Glutamatergic neuron (in vitro differentiated cells): ENCODE measurements at regions not wholly inside any gene's neighbourhood (a gene's known extent, or its start where the extent isn't known, plus 50 kb on each side); places are given as distances from the start of the nearest gene placed in this dataset.

Experiments used
- DNase-seq: peaks from one replicate; pipeline ENCODE4 v3.0.0; 2022
- H3K27ac Mint-ChIP-seq: one replicate; pipeline ENCODE4 v1.8.0; 2020; ENCODE audit warnings: mild to moderate bottlenecking, mixed read lengths, inconsistent platforms; ENCODE audit not compliant: unreplicated experiment
- H3K27me3 Mint-ChIP-seq: one replicate; pipeline ENCODE4 v1.8.0; 2020; ENCODE audit warnings: mild to moderate bottlenecking, moderate library complexity, mixed read lengths, inconsistent platforms; ENCODE audit not compliant: unreplicated experiment
- H3K36me3 Mint-ChIP-seq: one replicate; pipeline ENCODE4 v1.8.0; 2020; ENCODE audit warnings: mild to moderate bottlenecking, mixed read lengths, inconsistent platforms; ENCODE audit not compliant: unreplicated experiment
- H3K4me1 Mint-ChIP-seq: one replicate; pipeline ENCODE4 v1.8.0; 2020; ENCODE audit warnings: mild to moderate bottlenecking, low read depth, mixed read lengths, inconsistent platforms; ENCODE audit not compliant: unreplicated experiment
- H3K4me3 Mint-ChIP-seq: one replicate; pipeline ENCODE4 v1.8.0; 2020; ENCODE audit warnings: mild to moderate bottlenecking, mixed read lengths, inconsistent platforms; ENCODE audit not compliant: unreplicated experiment
- H3K9me3 Mint-ChIP-seq: one replicate; pipeline ENCODE4 v1.8.0; 2020; ENCODE audit warnings: mild to moderate bottlenecking, moderate library complexity, mixed read lengths, inconsistent platforms; ENCODE audit not compliant: unreplicated experiment
- TF ChIP-seq, protein P1 (sequence below): fragments of 200-600 bp; sonication (generic); IDR thresholded peaks from one replicate; pipeline ENCODE4 v1.5.0; 2021; ENCODE audit not compliant: partially characterized antibody, unreplicated experiment

DNA sequence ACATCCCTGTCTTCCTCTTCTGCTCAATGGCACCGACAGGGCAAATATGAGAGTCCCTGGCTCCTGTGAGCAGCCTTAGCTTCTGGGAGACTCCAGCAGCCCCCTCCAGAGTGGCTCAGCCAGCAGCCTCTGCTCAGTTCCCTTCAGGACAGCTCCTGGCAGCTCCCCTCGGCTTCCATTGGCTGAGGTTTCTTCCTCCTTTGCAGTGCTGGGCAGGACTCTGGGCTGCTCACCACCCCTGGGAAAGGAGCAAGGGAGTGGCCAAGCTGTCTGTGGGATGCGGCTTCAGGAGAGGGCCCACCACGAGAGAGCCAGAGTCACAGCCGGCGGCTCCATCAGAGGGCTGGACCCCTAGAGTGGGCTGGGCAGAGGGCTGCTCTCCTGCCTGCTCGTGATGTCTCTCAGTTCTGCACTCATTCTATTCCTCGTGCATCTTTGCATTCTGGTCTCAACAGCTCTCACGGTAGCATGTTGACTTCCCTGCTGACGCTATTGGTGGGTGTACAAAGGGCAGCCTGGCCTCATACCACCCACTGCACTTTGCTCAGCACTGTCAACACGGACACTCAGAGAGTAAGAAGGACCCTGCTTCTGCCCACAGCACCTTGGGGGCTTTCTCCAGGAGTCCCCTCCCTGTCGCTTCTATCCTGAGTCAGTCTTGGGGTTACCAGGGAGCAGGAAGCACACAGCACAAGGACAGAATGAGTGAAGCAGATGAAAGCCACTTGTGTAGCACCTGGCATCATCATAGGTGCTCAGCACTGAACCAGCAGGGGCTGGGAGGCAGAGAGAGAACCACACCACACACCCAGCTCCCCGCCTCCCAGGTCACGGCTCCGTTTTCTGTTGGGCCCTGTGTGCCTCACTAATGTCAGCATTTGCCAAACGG, 80.9 kb upstream of the ALDH1B1 start:
- peaks cover 12% of the 10 kb centered on the region for H3K9me3 Mint-ChIP-seq
- TF ChIP-seq, protein P1, sequence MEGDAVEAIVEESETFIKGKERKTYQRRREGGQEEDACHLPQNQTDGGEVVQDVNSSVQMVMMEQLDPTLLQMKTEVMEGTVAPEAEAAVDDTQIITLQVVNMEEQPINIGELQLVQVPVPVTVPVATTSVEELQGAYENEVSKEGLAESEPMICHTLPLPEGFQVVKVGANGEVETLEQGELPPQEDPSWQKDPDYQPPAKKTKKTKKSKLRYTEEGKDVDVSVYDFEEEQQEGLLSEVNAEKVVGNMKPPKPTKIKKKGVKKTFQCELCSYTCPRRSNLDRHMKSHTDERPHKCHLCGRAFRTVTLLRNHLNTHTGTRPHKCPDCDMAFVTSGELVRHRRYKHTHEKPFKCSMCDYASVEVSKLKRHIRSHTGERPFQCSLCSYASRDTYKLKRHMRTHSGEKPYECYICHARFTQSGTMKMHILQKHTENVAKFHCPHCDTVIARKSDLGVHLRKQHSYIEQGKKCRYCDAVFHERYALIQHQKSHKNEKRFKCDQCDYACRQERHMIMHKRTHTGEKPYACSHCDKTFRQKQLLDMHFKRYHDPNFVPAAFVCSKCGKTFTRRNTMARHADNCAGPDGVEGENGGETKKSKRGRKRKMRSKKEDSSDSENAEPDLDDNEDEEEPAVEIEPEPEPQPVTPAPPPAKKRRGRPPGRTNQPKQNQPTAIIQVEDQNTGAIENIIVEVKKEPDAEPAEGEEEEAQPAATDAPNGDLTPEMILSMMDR, result no peak
- peaks cover 44% of the 10 kb centered on the region for H3K4me1 Mint-ChIP-seq
- H3K4me3 Mint-ChIP-seq, result no peak overlapping the region
- H3K36me3 Mint-ChIP-seq, result no peaks in the 10 kb centered on the region
- DNase-seq, result no peak
- H3K27ac Mint-ChIP-seq, result peak overlapping the region; percentile 39
- peaks cover 8% of the 10 kb centered on the region for H3K27me3 Mint-ChIP-seq

DNA sequence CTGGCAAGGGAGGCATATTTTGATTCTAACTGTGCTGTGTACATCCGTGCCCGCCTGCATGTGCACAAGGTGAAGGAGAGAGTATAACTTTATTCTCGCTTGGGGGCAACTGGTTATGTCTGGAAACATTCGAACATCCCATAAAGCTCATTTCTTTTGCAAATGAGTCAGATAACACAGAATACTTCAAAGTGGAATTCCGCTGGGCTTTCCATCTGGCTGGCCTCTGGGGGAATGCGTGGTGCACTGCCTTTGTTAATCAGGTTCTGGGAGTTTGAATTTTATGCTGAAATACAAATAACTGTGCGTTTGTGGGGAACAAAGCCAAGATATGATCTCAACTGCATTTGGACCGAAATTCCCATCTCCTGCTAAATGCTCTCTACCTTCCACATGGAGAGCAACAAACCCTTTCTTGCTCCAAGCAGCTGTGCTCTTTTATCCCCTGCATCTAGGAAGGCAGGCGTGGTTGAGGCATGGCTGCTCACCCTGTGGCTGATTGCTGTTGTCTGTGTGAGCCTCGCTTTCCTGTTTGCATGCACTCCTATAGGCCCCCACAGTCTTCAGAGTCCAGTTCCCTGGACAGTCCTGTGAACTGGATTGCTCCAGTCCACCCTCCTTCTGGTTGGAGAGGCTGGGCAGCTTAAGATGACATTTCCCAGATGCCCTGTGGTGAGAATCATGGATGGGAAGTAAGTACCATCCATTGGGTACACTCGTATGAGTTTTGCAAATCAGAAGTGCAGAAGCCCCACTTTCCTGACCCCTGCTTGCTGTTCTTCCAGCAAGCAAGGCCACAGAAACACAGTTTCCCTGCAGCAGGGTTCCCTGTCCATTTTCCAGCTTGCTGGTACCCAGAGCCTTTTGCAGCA, 82.9 kb upstream of the ALDH1B1 start:
- Mint-ChIP-seq H3K4me3 (no peak overlapping the region), H3K27ac (no peak overlapping the region), H3K27me3 (peaks cover 6% of the 10 kb centered on the region), H3K4me1 (peaks cover 33% of the 10 kb centered on the region), H3K9me3 (peaks cover 17% of the 10 kb centered on the region), H3K36me3 (peaks cover 13% of the 10 kb centered on the region)
- no peak for DNase-seq
- TF ChIP-seq, protein P1, result no peak

DNA sequence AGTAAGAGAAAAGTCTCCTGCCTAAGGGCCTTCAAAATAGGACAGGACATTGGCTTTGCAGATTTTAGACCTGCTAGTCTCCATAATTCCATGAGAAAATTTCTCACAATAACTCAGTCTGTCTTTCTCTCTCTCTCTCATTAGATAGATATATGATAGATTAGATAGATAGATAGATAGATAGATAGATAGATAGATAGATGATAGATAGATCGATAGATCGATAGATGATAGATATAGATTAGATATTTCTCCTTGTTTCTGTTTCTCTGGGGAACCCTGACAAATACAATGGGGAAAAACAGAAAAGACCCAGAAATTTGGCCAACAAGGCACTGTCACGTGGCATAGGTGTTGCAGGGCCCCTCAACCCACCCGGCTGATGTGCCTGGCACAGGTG, 84.4 kb upstream of the ALDH1B1 start:
- DNase-seq, result no peak
- Mint-ChIP-seq H3K27ac (no peak overlapping the region), H3K36me3 (peaks cover 13% of the 10 kb centered on the region), H3K9me3 (peaks cover 10% of the 10 kb centered on the region), H3K4me3 (no peak overlapping the region), H3K27me3 (peaks cover 6% of the 10 kb centered on the region), H3K4me1 (peaks cover 28% of the 10 kb centered on the region)
- TF ChIP-seq, protein P1, result no peak

DNA sequence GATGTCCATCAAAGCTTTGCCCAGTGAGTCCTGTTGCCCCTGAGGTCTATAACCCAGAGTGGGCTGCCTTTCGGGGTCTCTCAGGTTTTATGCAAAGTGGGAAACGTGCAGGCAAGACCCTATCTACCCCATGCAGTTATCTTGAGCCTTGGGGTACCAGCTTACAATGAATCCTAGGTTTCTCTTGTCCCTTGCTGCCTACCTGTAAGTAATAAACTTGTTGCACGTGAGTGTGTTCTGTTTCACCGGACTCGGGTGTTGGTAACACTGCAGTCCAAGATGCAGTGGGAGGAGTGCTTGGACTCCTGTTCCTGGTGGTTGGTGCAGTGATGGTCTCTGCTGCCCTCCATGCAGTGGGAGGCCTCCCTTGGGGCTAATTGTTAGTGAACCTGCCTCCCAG, 85.6 kb upstream of the ALDH1B1 start:
- Mint-ChIP-seq H3K36me3 (peaks cover 19% of the 10 kb centered on the region), H3K4me3 (no peak overlapping the region), H3K9me3 (peaks cover 8% of the 10 kb centered on the region), H3K27me3 (peaks cover 6% of the 10 kb centered on the region), H3K27ac (no peak overlapping the region), H3K4me1 (peaks cover 24% of the 10 kb centered on the region)
- TF ChIP-seq, protein P1, result no peak
- no peak for DNase-seq
